Endothelial cell of umbilical vein (primary cell): ENCODE measurements at regions not wholly inside any gene's neighbourhood (a gene's known extent, or its start where the extent isn't known, plus 50 kb on each side); places are given as distances from the start of the nearest gene placed in this dataset.

Experiments used
- BruUV-seq: library from RNA; stranded (reverse); fragments of 400-500 nt; replicated peaks from 2 replicates; lab custom pipeline; 2021; lab: Mats Ljungman, UMichigan
- CTCF ChIA-PET: fragments of 300-600, 350-600 bp; sonication (Branson Sonifier 250); formaldehyde crosslinking; loops from one replicate; lab custom pipeline; 2021; ENCODE audit warnings: antibody characterized with exemption, inconsistent platforms; lab: Charles Lee
- POLR2A ChIA-PET: fragments of 300-600, 350-600 bp; sonication (Branson Sonifier 250); formaldehyde crosslinking; loops from one replicate; lab custom pipeline; 2021; ENCODE audit warnings: antibody characterized with exemption, inconsistent platforms; lab: Charles Lee
- DNase-seq: peaks from one replicate; pipeline ENCODE4 v3.0.0-alpha.2; 2011; ENCODE audit warnings: low read depth, low spot score
- FAIRE-seq: peaks from 2 replicates; lab custom pipeline; 2011; peaks lifted over from hg19 to GRCh38; lab: Jason Lieb, UNC
- H2AFZ ChIP-seq: 2 replicates; pipeline ENCODE4 v1.6.0; 2012; ENCODE audit warnings: low read depth, low read length, control low read depth, inconsistent platforms
- H3K27ac ChIP-seq: 2 replicates; pipeline ENCODE4 v1.5.1; 2011; ENCODE audit warnings: low read depth, mild to moderate bottlenecking, control low read depth, low read length, moderate library complexity; ENCODE audit not compliant: insufficient read depth
- H3K27me3 ChIP-seq, 2 experiments: 2 replicates each; pipeline versions ENCODE4 v1.6.0 to v1.6.1; 2011; ENCODE audit warnings: low read length in 2 of 2, mixed read lengths in 1 of 2; ENCODE audit not compliant: control insufficient read depth in 2 of 2, insufficient read depth in 2 of 2
- H3K36me3 ChIP-seq, 2 experiments: 2 replicates in 1 of 2; 3 replicates in 1 of 2; pipeline ENCODE4 v1.5.1; 2011; ENCODE audit warnings: low read length in 2 of 2, mild to moderate bottlenecking in 1 of 2, moderate library complexity in 1 of 2; ENCODE audit not compliant: control insufficient read depth in 2 of 2, insufficient read depth in 2 of 2; ENCODE audit errors: extremely low read depth in 1 of 2
- H3K4me1 ChIP-seq: 3 replicates; pipeline ENCODE4 v1.5.1; 2011; ENCODE audit warnings: mild to moderate bottlenecking, low read length; ENCODE audit not compliant: control insufficient read depth, insufficient read depth; ENCODE audit errors: extremely low read depth
- H3K4me2 ChIP-seq: 2 replicates; pipeline ENCODE4 v1.6.1; 2011; ENCODE audit warnings: low read length, control low read depth, mixed read lengths; ENCODE audit not compliant: insufficient read depth
- H3K4me3 ChIP-seq, 3 experiments: fragments of 200-600 bp in 1 of 3; sonication (generic), shearing (Covaris generic) in 1 of 3; replicated peaks in 1 of 3; 2 replicates each; pipeline ENCODE4 v1.5.1; 2011 to 2016; ENCODE audit warnings: control low read depth in 3 of 3, low read length in 3 of 3, mild to moderate bottlenecking in 2 of 3, inconsistent platforms in 1 of 3, low read depth in 1 of 3, moderate library complexity in 1 of 3; ENCODE audit not compliant: insufficient read depth in 1 of 3
- H3K79me2 ChIP-seq: 2 replicates; pipeline ENCODE4 v1.6.0; 2012; ENCODE audit warnings: low read length, inconsistent platforms; ENCODE audit not compliant: control insufficient read depth, insufficient read depth
- H3K9ac ChIP-seq: replicated peaks from 2 replicates; pipeline ENCODE3; 2011; ENCODE audit warnings: low read length, control low read depth; ENCODE audit not compliant: insufficient read depth; ENCODE audit errors: extremely low read depth
- H3K9me1 ChIP-seq: replicated peaks from 3 replicates; pipeline ENCODE4 v1.6.0; 2011; ENCODE audit warnings: mild to moderate bottlenecking, low read length; ENCODE audit not compliant: control insufficient read depth, insufficient read depth; ENCODE audit errors: extremely low read depth
- H3K9me3 ChIP-seq: replicated peaks from 2 replicates; pipeline ENCODE4 v1.5.1; 2012; ENCODE audit warnings: low read length, inconsistent platforms; ENCODE audit not compliant: control insufficient read depth, insufficient read depth
- H4K20me1 ChIP-seq: replicated peaks from 2 replicates; pipeline ENCODE3; 2011; ENCODE audit warnings: mild to moderate bottlenecking, low read length; ENCODE audit not compliant: control insufficient read depth, insufficient read depth; ENCODE audit errors: extremely low read depth
- EZH2 ChIP-seq: IDR thresholded peaks from 2 replicates; pipeline ENCODE4 v1.6.1; 2012; ENCODE audit warnings: borderline replicate concordance, low read depth, mild to moderate bottlenecking, moderate library complexity, low read length, inconsistent platforms; ENCODE audit not compliant: severe bottlenecking
- FOS ChIP-seq: IDR thresholded peaks from 2 replicates; pipeline ENCODE4 v1.6.1; 2011; ENCODE audit warnings: mild to moderate bottlenecking, low read length, moderate library complexity, borderline replicate concordance; ENCODE audit not compliant: insufficient read depth
- MYC ChIP-seq: IDR thresholded peaks from one replicate; pipeline ENCODE4 v1.6.1; 2011; ENCODE audit warnings: mild to moderate bottlenecking, low read depth, low read length
- POLR2A ChIP-seq: IDR thresholded peaks from 2 replicates; pipeline ENCODE4 v1.6.1; 2012; ENCODE audit warnings: low read depth, mild to moderate bottlenecking, control low read depth, low read length
- POLR2AphosphoS5 ChIP-seq: IDR thresholded peaks from 2 replicates; pipeline ENCODE4 v1.6.1; 2012; ENCODE audit warnings: low read depth, mild to moderate bottlenecking, control low read depth, low read length, moderate library complexity; ENCODE audit not compliant: insufficient read depth
- dilution Hi-C: fragments of 300-500 bp; cut with MboI; formaldehyde crosslinking; loops from one replicate; pipeline ENCODE4 v1.15.0; 2019; ENCODE audit warnings: low sequenced_read_pairs; ENCODE audit not compliant: extremely low pct_ligation_motif_present
- intact Hi-C: fragments of 100-400 bp; cut with micrococcal nuclease; formaldehyde crosslinking; loops from one replicate; pipeline ENCODE4 v1.10.0; 2022
- TF ChIP-seq, protein P1 (sequence below), 2 donors: IDR thresholded peaks; 1 replicate in 1 of 2; 2 replicates in 1 of 2; pipeline ENCODE4 v1.5.1; 2011; ENCODE audit warnings: low read length in 2 of 2, mild to moderate bottlenecking in 2 of 2, moderate library complexity in 2 of 2, control low read depth in 1 of 2, inconsistent platforms in 1 of 2, low read depth in 1 of 2; ENCODE audit not compliant: insufficient read depth in 1 of 2; ENCODE audit errors: extremely low read depth in 1 of 2
- TF ChIP-seq, protein P2 (sequence below): IDR thresholded peaks from 2 replicates; pipeline ENCODE4 v1.6.1; 2011; ENCODE audit not compliant: insufficient read depth, insufficient read length

DNA sequence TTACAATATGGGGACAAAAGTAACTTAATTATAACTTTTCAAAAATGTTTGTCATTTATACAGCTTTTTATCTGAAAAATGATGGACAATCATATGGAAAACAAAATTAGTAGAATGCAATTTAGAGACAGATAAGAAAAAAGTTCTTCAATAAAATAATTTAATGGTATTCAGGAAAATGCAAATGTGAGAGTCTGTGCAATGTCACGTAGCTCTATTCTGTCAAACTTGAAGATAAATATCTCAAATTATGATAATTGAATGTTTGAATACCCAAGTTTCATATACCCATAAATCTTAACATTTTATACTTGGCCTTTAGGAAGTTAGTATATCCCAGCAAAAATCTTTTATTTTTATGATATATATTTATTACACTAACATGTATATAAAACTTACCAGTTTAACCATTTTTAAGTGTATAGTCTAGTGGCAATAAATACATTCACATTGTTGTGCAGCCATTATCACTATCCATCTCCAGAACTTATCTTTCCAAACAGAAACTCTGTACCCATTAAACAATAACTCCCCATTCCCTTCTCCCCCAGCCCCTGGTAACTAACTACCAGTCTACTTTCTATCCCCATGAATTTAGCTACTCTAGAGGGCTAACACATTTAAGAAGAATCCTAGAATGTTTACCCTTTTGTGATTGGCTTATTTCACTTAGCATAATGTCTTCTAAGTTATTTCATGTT, 311.5 kb downstream of the SOCS6 start:
- no peaks in the 10 kb centered on the region for H3K4me1 ChIP-seq
- ChIA-PET POLR2A (no interaction called here), CTCF (interaction anchor here (1.9 kb wide), 1 partner anchor 1944 kb away, joined by 22 read pairs; the partner anchor contains the start of gene CBLN2)
- intact Hi-C loops (no loop called here), dilution Hi-C loops (no loop called here)
- H3K9me3 ChIP-seq: no peaks in the 10 kb centered on the region
- FAIRE-seq: no peak
- no peak overlapping the region for H3K4me3 ChIP-seq
- no peaks in the 10 kb centered on the region for H3K36me3 ChIP-seq
- no peaks in the 10 kb centered on the region for H3K27me3 ChIP-seq
- no TSS peak for BruUV-seq
- no peak overlapping the region for H3K4me2 ChIP-seq
- H3K9me1 ChIP-seq: no peaks in the 10 kb centered on the region
- no peaks in the 10 kb centered on the region for H4K20me1 ChIP-seq
- DNase-seq: no peak
- TF ChIP-seq, protein P1, sequence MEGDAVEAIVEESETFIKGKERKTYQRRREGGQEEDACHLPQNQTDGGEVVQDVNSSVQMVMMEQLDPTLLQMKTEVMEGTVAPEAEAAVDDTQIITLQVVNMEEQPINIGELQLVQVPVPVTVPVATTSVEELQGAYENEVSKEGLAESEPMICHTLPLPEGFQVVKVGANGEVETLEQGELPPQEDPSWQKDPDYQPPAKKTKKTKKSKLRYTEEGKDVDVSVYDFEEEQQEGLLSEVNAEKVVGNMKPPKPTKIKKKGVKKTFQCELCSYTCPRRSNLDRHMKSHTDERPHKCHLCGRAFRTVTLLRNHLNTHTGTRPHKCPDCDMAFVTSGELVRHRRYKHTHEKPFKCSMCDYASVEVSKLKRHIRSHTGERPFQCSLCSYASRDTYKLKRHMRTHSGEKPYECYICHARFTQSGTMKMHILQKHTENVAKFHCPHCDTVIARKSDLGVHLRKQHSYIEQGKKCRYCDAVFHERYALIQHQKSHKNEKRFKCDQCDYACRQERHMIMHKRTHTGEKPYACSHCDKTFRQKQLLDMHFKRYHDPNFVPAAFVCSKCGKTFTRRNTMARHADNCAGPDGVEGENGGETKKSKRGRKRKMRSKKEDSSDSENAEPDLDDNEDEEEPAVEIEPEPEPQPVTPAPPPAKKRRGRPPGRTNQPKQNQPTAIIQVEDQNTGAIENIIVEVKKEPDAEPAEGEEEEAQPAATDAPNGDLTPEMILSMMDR (IDR thresholded peaks at IDR 0.05; ENCODE audit: extremely low read depth in 1 of 2, insufficient read depth in 1 of 2, low read depth in 1 of 2, low read length in 2 of 2): no peak
- TF ChIP-seq MYC (no peak), EZH2 (no peak), POLR2AphosphoS5 (no peak), POLR2A (no peak), FOS (no peak)
- TF ChIP-seq, protein P2, sequence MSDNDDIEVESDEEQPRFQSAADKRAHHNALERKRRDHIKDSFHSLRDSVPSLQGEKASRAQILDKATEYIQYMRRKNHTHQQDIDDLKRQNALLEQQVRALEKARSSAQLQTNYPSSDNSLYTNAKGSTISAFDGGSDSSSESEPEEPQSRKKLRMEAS: no peak
- no peaks in the 10 kb centered on the region for H3K79me2 ChIP-seq
- H3K27ac ChIP-seq: no peak overlapping the region
- H3K9ac ChIP-seq: no peak overlapping the region
- H2AFZ ChIP-seq: no peak overlapping the region
